Mammary epithelial cell (primary cell): ENCODE measurements at regions not wholly inside any gene's neighbourhood (a gene's known extent, or its start where the extent isn't known, plus 50 kb on each side); places are given as distances from the start of the nearest gene placed in this dataset.

ENCODE experiments used
- CTCF ChIP-seq, 2 donors: IDR thresholded peaks in 1 of 2; conservative IDR thresholded peaks in 1 of 2; 2 replicates each; pipeline ENCODE4 v1.5.1; 2011 to 2012; ENCODE audit warnings: inconsistent platforms in 2 of 2, low read length in 2 of 2, mild to moderate bottlenecking in 2 of 2, control low read depth in 1 of 2, low read depth in 1 of 2; ENCODE audit not compliant: insufficient read depth in 1 of 2; ENCODE audit errors: extremely low read depth in 1 of 2
- EZH2 ChIP-seq: IDR thresholded peaks from 2 replicates; pipeline ENCODE4 v1.6.1; 2012; ENCODE audit warnings: low read length, inconsistent platforms, borderline replicate concordance

GRCh38 chr5:74251141-74252035, 389.1 kb downstream of the ENC1 start:
- no peak for TF ChIP-seq CTCF (conservative IDR thresholded peaks at IDR 0.05 in 1 of 2, IDR thresholded peaks at IDR 0.05 in 1 of 2; ENCODE audit: extremely low read depth in 1 of 2, insufficient read depth in 1 of 2, low read depth in 1 of 2, low read length in 2 of 2)
- TF ChIP-seq EZH2, result no peak
